Esophagus muscularis mucosa (tissue), 4 donors: ENCODE measurements at regions not wholly inside any gene's neighbourhood (a gene's known extent, or its start where the extent isn't known, plus 50 kb on each side); places are given as distances from the start of the nearest gene placed in this dataset.

Source experiments
- CTCF ChIP-seq, 3 experiments: fragments of 200-600 bp in 2 of 3; fragments of 450-650 bp in 1 of 3; sonication (generic) in 2 of 3; IDR thresholded peaks; one replicate each; pipeline ENCODE4 v1.5.1; 2017 to 2019; ENCODE audit warnings: antibody characterized with exemption in 3 of 3, mild to moderate bottlenecking in 2 of 3, moderate library complexity in 1 of 3
- EP300 ChIP-seq: sonication (generic); formaldehyde crosslinking; IDR thresholded peaks from one replicate; pipeline ENCODE4 v1.6.1; 2017; ENCODE audit warnings: antibody characterized with exemption
- POLR2A ChIP-seq: fragments of 450-650 bp; IDR thresholded peaks from one replicate; pipeline ENCODE4 v1.6.1; 2017; ENCODE audit warnings: antibody characterized with exemption, moderate library complexity, mild to moderate bottlenecking, low read depth
- POLR2AphosphoS5 ChIP-seq, 2 donors: sonication (generic); formaldehyde crosslinking; IDR thresholded peaks; one replicate each; pipeline ENCODE4 v1.6.1; 2017; ENCODE audit warnings: antibody characterized with exemption in 2 of 2

- no peak for TF ChIP-seq POLR2A
- TF ChIP-seq CTCF (IDR thresholded peaks at IDR 0.05): no peak
- TF ChIP-seq EP300: no peak
- no peak for TF ChIP-seq POLR2AphosphoS5 (IDR thresholded peaks at IDR 0.05)
Observed at GRCh38 chr12:73863546-73863945, 674.1 kb upstream of the ATXN7L3B start.
